Pulmonary artery endothelial cell (primary cell): ENCODE measurements at regions not wholly inside any gene's neighbourhood (a gene's known extent, or its start where the extent isn't known, plus 50 kb on each side); places are given as distances from the start of the nearest gene placed in this dataset.

Experiments
- DNase-seq: peaks from one replicate; pipeline ENCODE4 v3.0.0-alpha.2; 2011; ENCODE audit warnings: low read depth, low spot score

- no peak for DNase-seq
These were observed 74.7 kb upstream of the ELL2 start for GRCh38 chr5:96036301-96036700.

- DNase-seq, result no peak
These were observed 74.1 kb upstream of the ELL2 start for GRCh38 chr5:96035796-96036195.

GRCh38 chr5:96033116-96033515 lies 71.5 kb upstream of the ELL2 start:
- DNase-seq, result no peak

- no peak for DNase-seq
These were observed 70.2 kb upstream of the ELL2 start for GRCh38 chr5:96031811-96032261.

- no peak for DNase-seq
These were observed 69.5 kb upstream of the ELL2 start for GRCh38 chr5:96031180-96031579.

- DNase-seq, result no peak
These were observed 64.9 kb upstream of the ELL2 start for GRCh38 chr5:96026406-96027041.

GRCh38 chr5:96024683-96025475 lies 63.2 kb upstream of the ELL2 start:
- no peak for DNase-seq

GRCh38 chr5:96023518-96023917 lies 61.9 kb upstream of the ELL2 start:
- no peak for DNase-seq

GRCh38 chr5:96022971-96023370 lies 61.3 kb upstream of the ELL2 start:
- no peak for DNase-seq

GRCh38 chr5:96017951-96018350 lies 56.3 kb upstream of the ELL2 start:
- no peak for DNase-seq

GRCh38 chr5:96016216-96016615 lies 54.6 kb upstream of the ELL2 start:
- no peak for DNase-seq

GRCh38 chr5:96015709-96016108 lies 54.1 kb upstream of the ELL2 start:
- no peak for DNase-seq

GRCh38 chr5:96014395-96014794 lies 52.7 kb upstream of the ELL2 start:
- DNase-seq, result no peak

- DNase-seq, result no peak
These were observed 51.6 kb upstream of the ELL2 start for GRCh38 chr5:96013254-96013653.

- no peak for DNase-seq
These were observed 50.7 kb upstream of the ELL2 start for GRCh38 chr5:96012399-96012798.
